ENCODE measurements at regions not wholly inside any gene's neighbourhood (a gene's known extent, or its start where the extent isn't known, plus 50 kb on each side); places are given as distances from the start of the nearest gene placed in this dataset.
"Not testable (repeated sequence)": the region's sequence is repeated elsewhere in the genome, so short reads cannot be mapped to it uniquely, and the experiment has no call there.

GRCh38 chr1:239123260-239123659 lies 263.1 kb upstream of the CHRM3 start:
- Histone ChIP-seq H3K4me3 (ENCODE audit: low read depth, low read length) (no peak overlapping the region), H3K36me3 (ENCODE audit: control insufficient read depth, insufficient read depth, low read length) (no peaks in the 10 kb centered on the region), H3K27me3 (ENCODE audit: control insufficient read depth, insufficient read depth, low read length) (no peaks in the 10 kb centered on the region), H3K4me1 (ENCODE audit: control insufficient read depth, insufficient read depth, low read length) (peaks cover 32% of the 10 kb centered on the region), H3K9ac (ENCODE audit: low read length) (no peak overlapping the region), H3K9me3 (ENCODE audit: control insufficient read depth, insufficient read depth, low read depth, low read length) (no peaks in the 10 kb centered on the region), H3K27ac (ENCODE audit: low read depth, low read length) (no peak overlapping the region)

DNA sequence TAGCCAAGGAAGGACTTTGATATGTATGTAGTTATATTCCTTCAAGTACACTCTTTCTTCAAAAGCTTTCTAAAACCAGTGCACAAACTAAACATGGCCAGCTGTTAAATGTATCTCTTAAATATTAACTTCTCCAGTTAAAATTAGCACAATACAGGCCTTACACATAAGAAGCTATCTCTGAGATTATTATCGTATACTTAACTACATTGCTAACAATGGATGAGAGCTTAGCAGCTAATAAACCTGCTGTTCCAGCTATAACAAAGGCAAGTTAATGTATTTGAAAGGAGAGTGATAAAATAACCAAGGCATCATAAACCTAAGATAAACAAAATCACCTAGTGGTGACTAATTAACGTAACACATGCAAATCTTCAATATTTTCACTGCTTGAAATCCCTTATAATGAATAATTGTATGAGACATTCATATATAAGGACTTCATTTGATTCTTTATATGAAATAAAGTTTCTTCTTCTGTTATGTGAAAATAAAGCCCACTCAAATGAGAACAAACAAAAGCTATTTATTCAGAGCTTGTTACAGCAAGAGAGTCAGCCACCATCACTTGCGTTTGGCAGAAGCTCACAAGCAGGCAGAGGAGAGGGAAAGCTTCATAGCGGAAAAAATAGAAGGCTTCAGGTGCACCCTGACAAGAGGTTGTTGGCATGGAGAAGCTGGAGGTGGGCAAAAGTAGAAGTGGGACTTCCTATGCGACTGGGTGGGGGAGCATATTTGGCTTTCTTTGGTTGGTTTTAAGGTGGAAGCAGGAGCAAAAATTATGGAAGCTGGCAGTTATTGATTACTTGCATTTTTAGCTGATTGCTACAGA lies 274.1 kb upstream of the CHRM3 start:
- peaks cover 19% of the 10 kb centered on the region; the same call in 1 of the 2 replicates for H3K4me1 ChIP-seq (ENCODE audit: control insufficient read depth, insufficient read depth, low read length)
- peaks cover 2% of the 10 kb centered on the region; the same call in 1 of the 2 replicates for H3K9me3 ChIP-seq (ENCODE audit: control insufficient read depth, insufficient read depth, low read depth, low read length)
- H3K27me3 ChIP-seq (ENCODE audit: control insufficient read depth, insufficient read depth, low read length): no peaks in the 10 kb centered on the region
- no peak overlapping the region for H3K4me3 ChIP-seq (ENCODE audit: low read depth, low read length)
- H3K36me3 ChIP-seq (ENCODE audit: control insufficient read depth, insufficient read depth, low read length): no peaks in the 10 kb centered on the region
- H3K9ac ChIP-seq (ENCODE audit: low read length): no peak overlapping the region
- H3K27ac ChIP-seq (ENCODE audit: low read depth, low read length): no peak overlapping the region

GRCh38 chr1:239107676-239108075 lies 278.7 kb upstream of the CHRM3 start:
- H3K36me3 ChIP-seq (ENCODE audit: control insufficient read depth, insufficient read depth, low read length): no peaks in the 10 kb centered on the region
- H3K4me3 ChIP-seq (ENCODE audit: low read depth, low read length): no peak overlapping the region
- peaks cover 24% of the 10 kb centered on the region; the same call in 1 of the 2 replicates for H3K4me1 ChIP-seq (ENCODE audit: control insufficient read depth, insufficient read depth, low read length)
- peak overlapping the region; percentile 26; the same call in 1 of the 2 replicates for H3K27ac ChIP-seq (ENCODE audit: low read depth, low read length)
- H3K9ac ChIP-seq (ENCODE audit: low read length): no peak overlapping the region
- H3K9me3 ChIP-seq (ENCODE audit: control insufficient read depth, insufficient read depth, low read depth, low read length): no peaks in the 10 kb centered on the region
- no peaks in the 10 kb centered on the region for H3K27me3 ChIP-seq (ENCODE audit: control insufficient read depth, insufficient read depth, low read length)

- H3K27ac ChIP-seq (ENCODE audit: low read depth, low read length): 0 out of 2 replicates have a peak overlapping the region, but pooled peaks have one; percentile 59
- H3K27me3 ChIP-seq (ENCODE audit: control insufficient read depth, insufficient read depth, low read length); H3K36me3 ChIP-seq (ENCODE audit: control insufficient read depth, insufficient read depth, low read length); H3K9ac ChIP-seq (ENCODE audit: low read length); H3K9me3 ChIP-seq (ENCODE audit: control insufficient read depth, insufficient read depth, low read depth, low read length); H3K4me3 ChIP-seq (ENCODE audit: low read depth, low read length): not testable (repeated sequence)
- H3K4me1 ChIP-seq (ENCODE audit: control insufficient read depth, insufficient read depth, low read length): peaks cover 17% of the 10 kb centered on the region; the same call in 1 of the 2 replicates
Observed at GRCh38 chr1:239106689-239107088, 279.7 kb upstream of the CHRM3 start.

GRCh38 chr1:239098400-239099037 lies 287.8 kb upstream of the CHRM3 start:
- Histone ChIP-seq H3K4me1 (ENCODE audit: control insufficient read depth, insufficient read depth, low read length) (no peaks in the 10 kb centered on the region), H3K27ac (ENCODE audit: low read depth, low read length) (no peak overlapping the region), H3K4me3 (ENCODE audit: low read depth, low read length) (no peak overlapping the region), H3K9me3 (ENCODE audit: control insufficient read depth, insufficient read depth, low read depth, low read length) (no peaks in the 10 kb centered on the region), H3K36me3 (ENCODE audit: control insufficient read depth, insufficient read depth, low read length) (no peaks in the 10 kb centered on the region), H3K27me3 (ENCODE audit: control insufficient read depth, insufficient read depth, low read length) (no peaks in the 10 kb centered on the region), H3K9ac (ENCODE audit: low read length) (no peak overlapping the region)

GRCh38 chr1:239091537-239091936 lies 294.8 kb upstream of the CHRM3 start:
- H3K9ac ChIP-seq (ENCODE audit: low read length): no peak overlapping the region
- no peaks in the 10 kb centered on the region for H3K9me3 ChIP-seq (ENCODE audit: control insufficient read depth, insufficient read depth, low read depth, low read length)
- H3K4me3 ChIP-seq (ENCODE audit: low read depth, low read length): no peak overlapping the region
- H3K4me1 ChIP-seq (ENCODE audit: control insufficient read depth, insufficient read depth, low read length): no peaks in the 10 kb centered on the region
- no peaks in the 10 kb centered on the region for H3K36me3 ChIP-seq (ENCODE audit: control insufficient read depth, insufficient read depth, low read length)
- H3K27me3 ChIP-seq (ENCODE audit: control insufficient read depth, insufficient read depth, low read length): no peaks in the 10 kb centered on the region
- H3K27ac ChIP-seq (ENCODE audit: low read depth, low read length): no peak overlapping the region

DNA sequence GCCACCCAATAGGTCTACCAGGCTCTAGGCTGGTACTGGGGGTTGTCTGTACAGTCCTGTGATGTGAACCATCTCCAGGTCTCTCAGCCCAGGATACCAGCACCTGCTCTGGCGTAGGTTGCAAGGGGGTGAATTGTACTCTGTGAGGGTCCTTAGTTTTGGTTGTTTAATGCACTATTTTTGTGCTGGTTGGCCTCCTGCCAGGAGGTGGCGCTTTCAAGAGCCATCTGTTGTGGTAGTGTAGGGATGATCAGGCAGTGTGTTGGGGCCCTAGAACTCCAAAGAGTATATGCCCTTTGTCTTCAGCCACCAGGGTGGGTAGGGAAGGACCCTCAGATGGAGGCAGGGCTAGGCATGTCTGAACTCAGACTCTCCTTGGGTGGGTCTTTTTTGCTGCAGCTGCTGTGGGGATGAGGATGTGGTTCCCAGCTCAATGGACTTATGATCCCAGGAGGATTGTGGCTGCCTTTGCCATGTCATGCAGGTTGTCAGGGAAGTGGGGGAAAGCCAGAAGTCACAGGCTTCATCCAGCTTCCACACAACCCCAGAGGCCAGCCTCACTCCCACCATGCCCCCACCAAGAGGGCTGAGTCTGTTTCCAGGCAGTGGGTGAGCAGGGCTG lies 301.8 kb upstream of the CHRM3 start:
- Histone ChIP-seq H3K9ac (ENCODE audit: low read length) (no peak overlapping the region), H3K4me3 (ENCODE audit: low read depth, low read length) (no peak overlapping the region), H3K27me3 (ENCODE audit: control insufficient read depth, insufficient read depth, low read length) (no peaks in the 10 kb centered on the region), H3K9me3 (ENCODE audit: control insufficient read depth, insufficient read depth, low read depth, low read length) (no peaks in the 10 kb centered on the region), H3K27ac (ENCODE audit: low read depth, low read length) (no peak overlapping the region), H3K4me1 (ENCODE audit: control insufficient read depth, insufficient read depth, low read length) (no peaks in the 10 kb centered on the region), H3K36me3 (ENCODE audit: control insufficient read depth, insufficient read depth, low read length) (no peaks in the 10 kb centered on the region)

DNA sequence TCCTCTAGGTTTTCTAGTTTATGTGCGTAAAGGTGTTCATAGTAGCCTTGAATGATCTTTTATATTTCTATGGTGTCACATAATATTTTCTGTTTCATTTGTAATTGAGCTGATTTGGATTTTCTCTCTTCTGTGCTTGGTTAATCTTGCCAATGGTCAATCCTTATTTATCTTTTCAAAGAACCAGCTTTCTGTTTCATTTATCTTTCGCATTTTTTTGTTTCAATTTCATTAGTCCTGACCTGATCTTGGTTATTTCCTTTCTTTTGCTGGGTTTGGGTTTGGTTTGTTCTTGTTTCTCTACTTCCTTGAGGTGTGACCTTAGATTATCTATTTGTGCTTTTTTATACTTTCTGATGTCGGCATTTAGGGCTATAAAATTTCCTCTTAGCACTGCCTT lies 304.4 kb upstream of the CHRM3 start:
- not testable (repeated sequence) for H3K9ac ChIP-seq (ENCODE audit: low read length); H3K4me3 ChIP-seq (ENCODE audit: low read depth, low read length); H3K9me3 ChIP-seq (ENCODE audit: control insufficient read depth, insufficient read depth, low read depth, low read length); H3K36me3 ChIP-seq (ENCODE audit: control insufficient read depth, insufficient read depth, low read length); H3K27me3 ChIP-seq (ENCODE audit: control insufficient read depth, insufficient read depth, low read length); H3K4me1 ChIP-seq (ENCODE audit: control insufficient read depth, insufficient read depth, low read length); H3K27ac ChIP-seq (ENCODE audit: low read depth, low read length)

DNA sequence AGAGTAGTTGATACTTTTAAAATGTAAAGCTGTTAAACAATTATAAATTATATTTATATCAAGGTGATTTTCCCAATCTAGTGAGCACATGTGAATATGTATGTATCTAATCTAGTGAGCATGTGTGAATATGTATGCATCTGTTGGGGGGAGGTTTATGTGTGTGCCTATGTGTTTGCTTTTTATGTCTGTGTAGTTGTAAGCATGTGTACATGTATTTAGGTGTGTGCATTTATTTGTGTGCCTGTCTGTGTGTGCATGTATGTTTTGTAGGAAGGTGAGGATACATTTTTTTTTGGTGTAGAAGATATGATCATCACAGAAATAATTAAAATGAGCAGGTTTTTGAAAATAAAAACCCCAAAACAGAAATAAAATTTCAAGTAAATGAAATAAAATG lies 318.9 kb upstream of the CHRM3 start:
- Histone ChIP-seq H3K9ac (ENCODE audit: low read length) (no peak overlapping the region), H3K4me1 (ENCODE audit: control insufficient read depth, insufficient read depth, low read length) (no peaks in the 10 kb centered on the region)

DNA sequence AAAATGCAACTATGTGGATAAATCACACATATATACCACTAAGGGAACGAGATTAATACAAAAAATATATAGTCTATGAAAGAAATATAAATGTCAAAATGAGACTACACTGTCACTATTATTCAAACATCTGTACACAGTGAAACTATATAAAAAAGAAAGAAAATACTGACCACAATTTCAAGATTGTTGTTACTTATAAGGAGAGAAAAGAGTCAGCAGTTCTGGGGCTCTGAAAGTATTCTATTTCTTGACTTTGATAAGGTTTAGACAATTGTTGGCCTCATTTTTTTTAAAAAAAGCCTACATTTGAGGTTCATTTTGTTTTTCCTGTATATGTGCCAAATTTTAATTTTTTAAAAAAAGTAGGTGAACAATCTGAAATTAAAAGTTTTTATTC lies 319.3 kb upstream of the CHRM3 start:
- no peak overlapping the region for H3K27ac ChIP-seq (ENCODE audit: low read depth, low read length)
- H3K4me3 ChIP-seq (ENCODE audit: low read depth, low read length): no peak overlapping the region
- H3K36me3 ChIP-seq (ENCODE audit: control insufficient read depth, insufficient read depth, low read length): no peaks in the 10 kb centered on the region
- H3K9me3 ChIP-seq (ENCODE audit: control insufficient read depth, insufficient read depth, low read depth, low read length): no peaks in the 10 kb centered on the region
- H3K4me1 ChIP-seq (ENCODE audit: control insufficient read depth, insufficient read depth, low read length): no peaks in the 10 kb centered on the region
- no peaks in the 10 kb centered on the region for H3K27me3 ChIP-seq (ENCODE audit: control insufficient read depth, insufficient read depth, low read length)
- no peak overlapping the region for H3K9ac ChIP-seq (ENCODE audit: low read length)

More for the DNA sequence above, 318.9 kb upstream of the CHRM3 start:
- Histone ChIP-seq H3K27ac (ENCODE audit: low read depth, low read length) (no peak overlapping the region), H3K27me3 (ENCODE audit: control insufficient read depth, insufficient read depth, low read length) (no peaks in the 10 kb centered on the region), H3K9me3 (ENCODE audit: control insufficient read depth, insufficient read depth, low read depth, low read length) (no peaks in the 10 kb centered on the region), H3K36me3 (ENCODE audit: control insufficient read depth, insufficient read depth, low read length) (no peaks in the 10 kb centered on the region), H3K4me3 (ENCODE audit: low read depth, low read length) (no peak overlapping the region)

- Histone ChIP-seq H3K27me3 (ENCODE audit: control insufficient read depth, insufficient read depth, low read length) (no peaks in the 10 kb centered on the region), H3K9me3 (ENCODE audit: control insufficient read depth, insufficient read depth, low read depth, low read length) (no peaks in the 10 kb centered on the region; the same call in 1 of the 2 replicates), H3K36me3 (ENCODE audit: control insufficient read depth, insufficient read depth, low read length) (no peaks in the 10 kb centered on the region), H3K9ac (ENCODE audit: low read length) (no peak overlapping the region), H3K4me1 (ENCODE audit: control insufficient read depth, insufficient read depth, low read length) (peaks cover 10% of the 10 kb centered on the region), H3K4me3 (ENCODE audit: low read depth, low read length) (no peak overlapping the region), H3K27ac (ENCODE audit: low read depth, low read length) (0 out of 2 replicates have a peak overlapping the region, but pooled peaks have one; percentile 18)
Observed at GRCh38 chr1:239061770-239062169, 324.6 kb upstream of the CHRM3 start.

Data from HUES6 (cell line).